Activated naive CD8-positive, alpha-beta T cell treated with anti-CD3 and anti-CD28 coated beads, Interleukin-2, amount 50 U/mL, for 24 hours (primary cell): ENCODE measurements at regions not wholly inside any gene's neighbourhood (a gene's known extent, or its start where the extent isn't known, plus 50 kb on each side); places are given as distances from the start of the nearest gene placed in this dataset.
"Not testable (repeated sequence)": the region's sequence is repeated elsewhere in the genome, so short reads cannot be mapped to it uniquely, and the experiment has no call there.

ENCODE experiments used
- ATAC-seq: fragments of 150-1000 bp; cut with Tn5 transposase; one replicate; pipeline ENCODE4 v1.10.0; 2021
- DNase-seq: peaks from one replicate; pipeline ENCODE4 v3.0.0; 2021
- H3K27ac Mint-ChIP-seq: one replicate; pipeline ENCODE4 v1.8.0; 2021; ENCODE audit warnings: mild to moderate bottlenecking, mixed read lengths
- H3K27me3 Mint-ChIP-seq: one replicate; pipeline ENCODE4 v1.8.0; 2021; ENCODE audit warnings: mixed read lengths
- H3K36me3 Mint-ChIP-seq: one replicate; pipeline ENCODE4 v1.8.0; 2021; ENCODE audit warnings: low read depth, mixed read lengths
- H3K4me1 Mint-ChIP-seq: one replicate; pipeline ENCODE4 v1.8.0; 2021; ENCODE audit warnings: mixed read lengths
- H3K4me3 Mint-ChIP-seq: one replicate; pipeline ENCODE4 v1.8.0; 2021; ENCODE audit warnings: mild to moderate bottlenecking, moderate library complexity, mixed read lengths
- H3K9me3 Mint-ChIP-seq: one replicate; pipeline ENCODE4 v1.8.0; 2021; ENCODE audit warnings: mixed read lengths

GRCh38 chr6:145267076-145267867 lies 468.0 kb downstream of the EPM2A start:
- Mint-ChIP-seq H3K4me1 (no peaks in the 10 kb centered on the region), H3K9me3 (no peaks in the 10 kb centered on the region), H3K27me3 (peaks cover 2% of the 10 kb centered on the region), H3K36me3 (no peaks in the 10 kb centered on the region), H3K27ac (no peak overlapping the region), H3K4me3 (no peak overlapping the region)
- DNase-seq (no peak), ATAC-seq (no peak)

- no peak overlapping the region for H3K4me3 Mint-ChIP-seq
These were observed 464.9 kb downstream of the EPM2A start for GRCh38 chr6:145270464-145270863.

GRCh38 chr6:145271040-145271439 lies 464.3 kb downstream of the EPM2A start:
- ATAC-seq = no peak
- Mint-ChIP-seq H3K4me3 (no peak overlapping the region), H3K27ac (no peak overlapping the region), H3K27me3 (no peaks in the 10 kb centered on the region), H3K4me1 (no peaks in the 10 kb centered on the region), H3K9me3 (no peaks in the 10 kb centered on the region), H3K36me3 (no peaks in the 10 kb centered on the region)
- no peak for DNase-seq

More at GRCh38 chr6:145270464-145270863, 464.9 kb downstream of the EPM2A start:
- Mint-ChIP-seq H3K27me3 (no peaks in the 10 kb centered on the region), H3K36me3 (no peaks in the 10 kb centered on the region), H3K9me3 (no peaks in the 10 kb centered on the region), H3K4me1 (no peaks in the 10 kb centered on the region), H3K27ac (no peak overlapping the region)
- ATAC-seq (no peak), DNase-seq (no peak)

DNA sequence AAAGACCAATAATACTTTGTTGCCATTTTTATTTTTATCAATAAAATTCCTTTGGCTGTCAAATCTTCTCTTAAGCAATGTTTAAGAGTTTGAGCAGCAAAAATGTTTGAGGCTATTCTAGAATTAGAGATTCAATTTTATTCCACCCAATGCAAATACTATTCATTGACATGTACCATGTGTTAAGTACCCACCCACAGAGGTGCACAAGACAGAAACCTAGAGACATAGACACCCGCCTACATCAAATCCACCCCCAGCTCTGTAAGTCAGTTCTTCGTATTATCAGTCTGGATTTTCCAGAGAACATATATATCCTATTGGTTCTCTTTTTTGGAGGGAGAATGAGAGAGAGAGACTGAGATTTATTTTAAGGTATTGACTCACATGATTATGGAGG lies 463.7 kb downstream of the EPM2A start:
- no peaks in the 10 kb centered on the region for H3K9me3 Mint-ChIP-seq
- no peak for ATAC-seq

GRCh38 chr6:145272246-145272645 lies 463.1 kb downstream of the EPM2A start:
- no peaks in the 10 kb centered on the region for H3K36me3 Mint-ChIP-seq
- ATAC-seq (no peak), DNase-seq (no peak)
- H3K27me3 Mint-ChIP-seq = no peaks in the 10 kb centered on the region
- H3K4me3 Mint-ChIP-seq = no peak overlapping the region
- no peaks in the 10 kb centered on the region for H3K4me1 Mint-ChIP-seq
- no peak overlapping the region for H3K27ac Mint-ChIP-seq
- H3K9me3 Mint-ChIP-seq = no peaks in the 10 kb centered on the region

More for the DNA sequence above, 463.7 kb downstream of the EPM2A start:
- Mint-ChIP-seq H3K4me3 (no peak overlapping the region), H3K4me1 (no peaks in the 10 kb centered on the region), H3K36me3 (no peaks in the 10 kb centered on the region), H3K27ac (no peak overlapping the region), H3K27me3 (no peaks in the 10 kb centered on the region)
- no peak for DNase-seq

GRCh38 chr6:145273136-145273535 lies 462.2 kb downstream of the EPM2A start:
- no peaks in the 10 kb centered on the region for H3K9me3 Mint-ChIP-seq
- ATAC-seq (no peak), DNase-seq (no peak)
- no peak overlapping the region for H3K4me3 Mint-ChIP-seq
- H3K27me3 Mint-ChIP-seq = no peaks in the 10 kb centered on the region
- H3K4me1 Mint-ChIP-seq = no peaks in the 10 kb centered on the region
- H3K36me3 Mint-ChIP-seq = no peaks in the 10 kb centered on the region
- H3K27ac Mint-ChIP-seq = no peak overlapping the region

DNA sequence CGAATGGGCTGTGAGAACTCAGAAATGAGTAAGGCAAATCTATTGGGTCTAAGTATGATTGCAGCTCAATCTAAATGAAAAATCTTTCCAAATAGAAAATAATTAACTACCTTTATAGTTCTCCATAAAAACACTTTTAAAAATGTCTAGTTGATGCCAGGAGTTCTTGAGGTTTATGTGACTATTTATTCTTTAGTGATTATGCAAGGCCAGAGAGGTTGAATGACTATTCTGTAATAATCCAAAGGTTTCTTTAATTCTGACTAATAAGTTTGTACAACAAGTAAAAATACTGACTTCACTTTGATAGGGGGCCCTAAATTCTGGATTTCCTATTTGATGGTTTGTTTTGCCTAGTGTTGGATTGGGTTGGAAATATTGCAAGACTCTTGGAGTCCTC lies 461.2 kb downstream of the EPM2A start:
- H3K4me3 Mint-ChIP-seq = no peak overlapping the region
- no peaks in the 10 kb centered on the region for H3K4me1 Mint-ChIP-seq
- no peaks in the 10 kb centered on the region for H3K36me3 Mint-ChIP-seq
- no peaks in the 10 kb centered on the region for H3K9me3 Mint-ChIP-seq
- no peaks in the 10 kb centered on the region for H3K27me3 Mint-ChIP-seq
- H3K27ac Mint-ChIP-seq = no peak overlapping the region
- ATAC-seq (no peak), DNase-seq (no peak)

GRCh38 chr6:145275019-145275418 lies 460.3 kb downstream of the EPM2A start:
- H3K9me3 Mint-ChIP-seq = no peaks in the 10 kb centered on the region
- no peaks in the 10 kb centered on the region for H3K36me3 Mint-ChIP-seq
- H3K27me3 Mint-ChIP-seq = no peaks in the 10 kb centered on the region
- no peaks in the 10 kb centered on the region for H3K4me1 Mint-ChIP-seq
- H3K4me3 Mint-ChIP-seq = no peak overlapping the region
- DNase-seq = no peak
- H3K27ac Mint-ChIP-seq = no peak overlapping the region
- ATAC-seq = no peak

DNA sequence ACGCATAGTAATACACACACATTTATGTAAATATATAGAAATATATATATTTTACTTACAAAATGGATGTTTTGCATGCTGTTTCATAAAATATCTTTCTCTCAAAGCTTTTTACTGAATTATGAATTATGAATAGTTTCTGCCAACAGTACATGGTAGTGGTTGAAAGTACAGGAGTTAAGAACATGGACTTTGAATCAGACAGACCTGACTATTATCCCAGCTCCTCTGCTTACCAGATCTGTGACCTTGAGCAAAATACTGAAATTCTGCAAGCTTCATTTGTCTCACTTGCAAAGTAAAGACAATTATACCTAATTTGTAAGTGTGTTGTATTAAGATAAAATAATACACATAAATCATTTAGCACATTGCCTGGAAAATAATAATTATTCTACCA lies 459.5 kb downstream of the EPM2A start:
- H3K27ac Mint-ChIP-seq = no peak overlapping the region
- DNase-seq (no peak), ATAC-seq (no peak)
- H3K4me3 Mint-ChIP-seq = no peak overlapping the region
- H3K36me3 Mint-ChIP-seq = no peaks in the 10 kb centered on the region
- H3K27me3 Mint-ChIP-seq = no peaks in the 10 kb centered on the region
- no peaks in the 10 kb centered on the region for H3K4me1 Mint-ChIP-seq
- no peaks in the 10 kb centered on the region for H3K9me3 Mint-ChIP-seq

DNA sequence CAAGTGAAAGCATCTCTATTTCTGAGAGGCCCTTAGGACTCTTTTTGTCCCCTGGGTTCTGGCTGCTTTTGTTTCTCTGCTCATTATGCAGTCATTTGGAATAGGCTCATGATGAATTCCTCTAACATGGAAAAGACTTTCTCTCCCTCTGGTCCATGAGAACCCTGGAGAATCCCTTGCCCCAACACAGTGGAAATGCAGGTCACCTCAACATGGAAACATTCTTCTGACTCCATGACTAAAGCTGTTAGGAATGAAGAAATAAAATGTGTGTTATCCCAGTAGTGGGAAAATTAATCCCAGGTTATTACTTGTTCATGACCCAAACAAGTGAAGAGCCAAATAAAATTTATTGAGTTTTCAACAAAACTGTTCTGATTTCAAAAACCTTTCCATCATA lies 458.6 kb downstream of the EPM2A start:
- no peak for ATAC-seq
- Mint-ChIP-seq H3K4me1 (no peaks in the 10 kb centered on the region), H3K27ac (no peak overlapping the region), H3K9me3 (no peaks in the 10 kb centered on the region), H3K27me3 (no peaks in the 10 kb centered on the region), H3K4me3 (no peak overlapping the region), H3K36me3 (no peaks in the 10 kb centered on the region)
- DNase-seq = no peak

GRCh38 chr6:145277358-145278086 lies 457.8 kb downstream of the EPM2A start:
- Mint-ChIP-seq H3K4me1 (no peaks in the 10 kb centered on the region), H3K27ac (no peak overlapping the region), H3K4me3 (no peak overlapping the region), H3K27me3 (no peaks in the 10 kb centered on the region), H3K9me3 (no peaks in the 10 kb centered on the region), H3K36me3 (no peaks in the 10 kb centered on the region)
- DNase-seq (no peak), ATAC-seq (no peak)

- no peaks in the 10 kb centered on the region for H3K9me3 Mint-ChIP-seq
- no peaks in the 10 kb centered on the region for H3K27me3 Mint-ChIP-seq
- H3K36me3 Mint-ChIP-seq = no peaks in the 10 kb centered on the region
- no peak overlapping the region for H3K27ac Mint-ChIP-seq
- DNase-seq (no peak), ATAC-seq (no peak)
- no peak overlapping the region for H3K4me3 Mint-ChIP-seq
- no peaks in the 10 kb centered on the region for H3K4me1 Mint-ChIP-seq
These were observed 457.0 kb downstream of the EPM2A start for GRCh38 chr6:145278163-145278807.

DNA sequence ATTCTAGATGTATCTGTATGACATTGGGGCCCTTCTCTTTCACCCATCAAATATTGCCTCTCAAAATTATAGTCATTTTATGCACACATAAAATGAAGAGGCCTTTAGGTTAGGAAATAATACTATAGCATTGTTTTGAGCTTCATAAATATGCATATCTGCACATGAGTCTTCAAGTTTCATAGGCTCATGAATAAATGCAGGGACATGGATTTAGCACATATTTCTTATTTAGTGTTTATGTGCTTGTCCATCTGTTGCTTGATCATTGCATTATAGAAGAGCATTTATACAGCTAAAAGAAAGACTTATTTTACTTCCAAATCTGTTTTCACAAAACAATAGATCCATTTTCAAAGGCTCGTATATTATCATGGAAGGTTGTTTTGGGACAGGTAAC lies 455.8 kb downstream of the EPM2A start:
- DNase-seq = no peak
- H3K4me3 Mint-ChIP-seq = no peak overlapping the region
- no peak for ATAC-seq
- H3K4me1 Mint-ChIP-seq = no peaks in the 10 kb centered on the region
- no peaks in the 10 kb centered on the region for H3K36me3 Mint-ChIP-seq
- H3K27ac Mint-ChIP-seq = no peak overlapping the region
- no peaks in the 10 kb centered on the region for H3K27me3 Mint-ChIP-seq
- no peaks in the 10 kb centered on the region for H3K9me3 Mint-ChIP-seq

DNA sequence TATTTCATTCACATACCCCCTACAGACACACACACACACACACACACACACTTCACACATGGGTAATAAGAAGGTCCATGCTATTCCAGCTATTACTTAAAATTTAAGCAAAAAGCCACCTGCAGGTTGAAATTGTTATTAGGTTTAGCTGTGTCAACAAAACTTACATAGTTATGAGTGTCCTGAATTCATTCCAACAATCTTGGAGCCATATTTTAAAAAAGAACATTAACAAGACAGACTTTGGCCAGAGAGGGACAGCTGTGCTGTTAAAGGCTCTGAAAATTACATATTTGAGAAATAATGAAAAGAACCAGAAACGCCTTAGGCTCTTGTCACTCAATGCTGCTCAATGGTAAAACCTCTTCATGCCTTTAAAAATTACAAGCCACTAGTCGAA lies 455.3 kb downstream of the EPM2A start:
- Mint-ChIP-seq H3K27me3 (no peaks in the 10 kb centered on the region), H3K27ac (no peak overlapping the region), H3K36me3 (no peaks in the 10 kb centered on the region), H3K9me3 (no peaks in the 10 kb centered on the region), H3K4me1 (no peaks in the 10 kb centered on the region), H3K4me3 (no peak overlapping the region)
- ATAC-seq (no peak), DNase-seq (no peak)

DNA sequence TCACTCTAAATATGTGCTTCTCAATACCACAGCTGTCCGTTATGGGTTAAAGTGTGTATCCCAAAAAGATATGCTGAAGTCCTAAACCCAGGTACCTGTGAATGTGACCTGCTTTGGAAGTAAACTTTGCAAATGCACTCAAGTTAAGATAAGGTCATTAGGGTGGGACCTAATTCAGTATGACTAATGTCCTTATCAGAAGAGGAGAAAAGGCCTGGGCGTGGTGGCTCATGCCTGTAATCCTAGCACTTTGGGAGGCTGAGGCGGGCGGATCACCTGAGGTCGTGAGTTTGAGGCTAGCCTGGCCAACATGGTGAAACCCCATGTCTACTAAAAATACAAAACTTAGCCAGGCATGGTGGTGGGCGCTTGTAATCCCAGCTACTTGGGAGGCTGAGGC lies 452.1 kb downstream of the EPM2A start:
- not testable (repeated sequence) for ATAC-seq, H3K4me3 Mint-ChIP-seq, H3K4me1 Mint-ChIP-seq, H3K27me3 Mint-ChIP-seq, H3K27ac Mint-ChIP-seq, DNase-seq, H3K36me3 Mint-ChIP-seq, H3K9me3 Mint-ChIP-seq
